ENCODE measurements at regions not wholly inside any gene's neighbourhood (a gene's known extent, or its start where the extent isn't known, plus 50 kb on each side); places are given as distances from the start of the nearest gene placed in this dataset.

DNA sequence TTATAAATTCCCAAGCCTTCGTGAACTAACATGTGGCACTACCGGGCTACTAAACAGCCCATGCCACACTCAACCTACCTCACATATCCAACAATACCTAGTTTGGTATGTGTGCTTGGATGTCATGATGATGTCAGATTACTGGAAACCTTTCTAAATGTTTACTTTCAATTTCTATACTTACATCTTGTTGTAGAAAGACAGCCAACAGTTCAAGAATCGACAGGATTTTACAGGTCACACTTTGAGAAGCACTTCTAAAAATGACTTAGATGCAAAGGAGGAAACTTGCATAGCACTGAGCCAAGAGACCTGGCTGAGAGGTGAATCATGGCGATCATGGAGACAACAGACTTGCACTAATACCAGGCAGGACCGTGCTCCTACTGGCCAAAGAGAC lies 209.9 kb downstream of the COL4A1 start:
- TF ChIP-seq EZH2phosphoT487 (IDR thresholded peaks at IDR 0.05; ENCODE audit: insufficient read depth, low read depth) (no peak), EZH2 (IDR thresholded peaks at IDR 0.05; ENCODE audit: insufficient read depth, poor library complexity, severe bottlenecking) (no peak)

All from GM23248 (cell line).